ENCODE measurements at regions not wholly inside any gene's neighbourhood (a gene's known extent, or its start where the extent isn't known, plus 50 kb on each side); places are given as distances from the start of the nearest gene placed in this dataset.
"Not testable (repeated sequence)": the region's sequence is repeated elsewhere in the genome, so short reads cannot be mapped to it uniquely, and the experiment has no call there.

- Histone ChIP-seq H3K4me3 (ENCODE audit: low read length) (no peak overlapping the region), H3K27ac (ENCODE audit: low read depth, low read length) (no peak overlapping the region), H3K9ac (ENCODE audit: low read depth, low read length) (no peak overlapping the region), H3K36me3 (ENCODE audit: insufficient read depth, low read length) (no peaks in the 10 kb centered on the region), H3K27me3 (ENCODE audit: insufficient read depth, low read length) (no peaks in the 10 kb centered on the region), H3K9me3 (ENCODE audit: insufficient read depth, low read depth, low read length) (no peaks in the 10 kb centered on the region), H3K4me1 (ENCODE audit: insufficient read depth, low read length) (no peaks in the 10 kb centered on the region)
- 98% methylated on average over 2 of the region's 2 CpGs for WGBS
Measured at GRCh38 chr1:95642035-95642434, 408.0 kb downstream of the RWDD3 start.

- H3K4me3 ChIP-seq (ENCODE audit: low read length): no peak overlapping the region
- 95% methylated on average over 2 of the region's 3 CpGs for WGBS
- no peaks in the 10 kb centered on the region for H3K36me3 ChIP-seq (ENCODE audit: insufficient read depth, low read length)
- no peaks in the 10 kb centered on the region for H3K9me3 ChIP-seq (ENCODE audit: insufficient read depth, low read depth, low read length)
- H3K9ac ChIP-seq (ENCODE audit: low read depth, low read length): no peak overlapping the region
- no peaks in the 10 kb centered on the region for H3K27me3 ChIP-seq (ENCODE audit: insufficient read depth, low read length)
- H3K4me1 ChIP-seq (ENCODE audit: insufficient read depth, low read length): no peaks in the 10 kb centered on the region
- H3K27ac ChIP-seq (ENCODE audit: low read depth, low read length): no peak overlapping the region
Measured at GRCh38 chr1:95643071-95643470, 409.1 kb downstream of the RWDD3 start.

- not testable (repeated sequence) for H3K4me1 ChIP-seq (ENCODE audit: insufficient read depth, low read length); H3K27me3 ChIP-seq (ENCODE audit: insufficient read depth, low read length); H3K9ac ChIP-seq (ENCODE audit: low read depth, low read length); H3K4me3 ChIP-seq (ENCODE audit: low read length); H3K36me3 ChIP-seq (ENCODE audit: insufficient read depth, low read length); H3K27ac ChIP-seq (ENCODE audit: low read depth, low read length); H3K9me3 ChIP-seq (ENCODE audit: insufficient read depth, low read depth, low read length)
- 95% methylated on average over 5 of the region's 6 CpGs for WGBS
Measured at GRCh38 chr1:95645126-95645525, 411.1 kb downstream of the RWDD3 start.

- WGBS: 87% methylated on average over 3 of the region's 3 CpGs
- Histone ChIP-seq H3K27ac (ENCODE audit: low read depth, low read length) (no peak overlapping the region), H3K4me3 (ENCODE audit: low read length) (no peak overlapping the region), H3K4me1 (ENCODE audit: insufficient read depth, low read length) (no peaks in the 10 kb centered on the region), H3K36me3 (ENCODE audit: insufficient read depth, low read length) (no peaks in the 10 kb centered on the region), H3K9me3 (ENCODE audit: insufficient read depth, low read depth, low read length) (no peaks in the 10 kb centered on the region), H3K27me3 (ENCODE audit: insufficient read depth, low read length) (no peaks in the 10 kb centered on the region), H3K9ac (ENCODE audit: low read depth, low read length) (no peak overlapping the region)
Measured at GRCh38 chr1:95650631-95651030, 416.6 kb downstream of the RWDD3 start.

GRCh38 chr1:95652423-95652965, 418.5 kb downstream of the RWDD3 start:
- H3K27me3 ChIP-seq (ENCODE audit: insufficient read depth, low read length): no peaks in the 10 kb centered on the region
- 79% methylated on average over 7 of the region's 8 CpGs for WGBS
- no peaks in the 10 kb centered on the region for H3K9me3 ChIP-seq (ENCODE audit: insufficient read depth, low read depth, low read length)
- H3K36me3 ChIP-seq (ENCODE audit: insufficient read depth, low read length): no peaks in the 10 kb centered on the region
- no peak overlapping the region for H3K9ac ChIP-seq (ENCODE audit: low read depth, low read length)
- no peak overlapping the region for H3K4me3 ChIP-seq (ENCODE audit: low read length)
- H3K4me1 ChIP-seq (ENCODE audit: insufficient read depth, low read length): no peaks in the 10 kb centered on the region
- no peak overlapping the region for H3K27ac ChIP-seq (ENCODE audit: low read depth, low read length)

- Histone ChIP-seq H3K4me3 (ENCODE audit: low read length) (no peak overlapping the region), H3K27ac (ENCODE audit: low read depth, low read length) (no peak overlapping the region), H3K9me3 (ENCODE audit: insufficient read depth, low read depth, low read length) (no peaks in the 10 kb centered on the region), H3K4me1 (ENCODE audit: insufficient read depth, low read length) (no peaks in the 10 kb centered on the region), H3K36me3 (ENCODE audit: insufficient read depth, low read length) (no peaks in the 10 kb centered on the region), H3K9ac (ENCODE audit: low read depth, low read length) (no peak overlapping the region), H3K27me3 (ENCODE audit: insufficient read depth, low read length) (no peaks in the 10 kb centered on the region)
- WGBS: 94% methylated on average over 4 of the region's 4 CpGs
Measured at GRCh38 chr1:95653618-95654017, 419.6 kb downstream of the RWDD3 start.

GRCh38 chr1:95655321-95656020, 421.5 kb downstream of the RWDD3 start:
- Histone ChIP-seq H3K27ac (ENCODE audit: low read depth, low read length) (no peak overlapping the region), H3K4me3 (ENCODE audit: low read length) (no peak overlapping the region), H3K9me3 (ENCODE audit: insufficient read depth, low read depth, low read length) (no peaks in the 10 kb centered on the region), H3K4me1 (ENCODE audit: insufficient read depth, low read length) (no peaks in the 10 kb centered on the region), H3K27me3 (ENCODE audit: insufficient read depth, low read length) (no peaks in the 10 kb centered on the region), H3K36me3 (ENCODE audit: insufficient read depth, low read length) (no peaks in the 10 kb centered on the region), H3K9ac (ENCODE audit: low read depth, low read length) (no peak overlapping the region)
- WGBS: 89% methylated on average over 6 of the region's 7 CpGs

GRCh38 chr1:95657248-95657647, 423.2 kb downstream of the RWDD3 start:
- Histone ChIP-seq H3K27me3 (ENCODE audit: insufficient read depth, low read length) (no peaks in the 10 kb centered on the region), H3K27ac (ENCODE audit: low read depth, low read length) (no peak overlapping the region), H3K9ac (ENCODE audit: low read depth, low read length) (no peak overlapping the region), H3K36me3 (ENCODE audit: insufficient read depth, low read length) (no peaks in the 10 kb centered on the region), H3K9me3 (ENCODE audit: insufficient read depth, low read depth, low read length) (no peaks in the 10 kb centered on the region), H3K4me3 (ENCODE audit: low read length) (no peak overlapping the region), H3K4me1 (ENCODE audit: insufficient read depth, low read length) (no peaks in the 10 kb centered on the region)
- WGBS: 99% methylated on average over 4 of the region's 4 CpGs

- H3K27ac ChIP-seq (ENCODE audit: low read depth, low read length): no peak overlapping the region
- H3K9ac ChIP-seq (ENCODE audit: low read depth, low read length): no peak overlapping the region
- no peak overlapping the region for H3K4me3 ChIP-seq (ENCODE audit: low read length)
- WGBS: 100% methylated on average over 1 of the region's 2 CpGs
- no peaks in the 10 kb centered on the region for H3K27me3 ChIP-seq (ENCODE audit: insufficient read depth, low read length)
- H3K4me1 ChIP-seq (ENCODE audit: insufficient read depth, low read length): no peaks in the 10 kb centered on the region
- H3K36me3 ChIP-seq (ENCODE audit: insufficient read depth, low read length): no peaks in the 10 kb centered on the region
- H3K9me3 ChIP-seq (ENCODE audit: insufficient read depth, low read depth, low read length): peaks cover 7% of the 10 kb centered on the region; the same call in 1 of the 2 replicates
Measured at GRCh38 chr1:95659166-95659565, 425.2 kb downstream of the RWDD3 start.

GRCh38 chr1:95659588-95659987, 425.6 kb downstream of the RWDD3 start:
- Histone ChIP-seq H3K4me1 (ENCODE audit: insufficient read depth, low read length) (no peaks in the 10 kb centered on the region), H3K36me3 (ENCODE audit: insufficient read depth, low read length) (no peaks in the 10 kb centered on the region), H3K27me3 (ENCODE audit: insufficient read depth, low read length) (no peaks in the 10 kb centered on the region), H3K9ac (ENCODE audit: low read depth, low read length) (no peak overlapping the region), H3K27ac (ENCODE audit: low read depth, low read length) (no peak overlapping the region), H3K4me3 (ENCODE audit: low read length) (no peak overlapping the region), H3K9me3 (ENCODE audit: insufficient read depth, low read depth, low read length) (peaks cover 7% of the 10 kb centered on the region; the same call in 1 of the 2 replicates)
- WGBS: 95% methylated on average over 4 of the region's 4 CpGs

GRCh38 chr1:95660736-95661135, 426.7 kb downstream of the RWDD3 start:
- H3K27ac ChIP-seq (ENCODE audit: low read depth, low read length): no peak overlapping the region
- H3K4me3 ChIP-seq (ENCODE audit: low read length): no peak overlapping the region
- WGBS: 93% methylated on average over 1 of the region's 2 CpGs
- H3K9me3 ChIP-seq (ENCODE audit: insufficient read depth, low read depth, low read length): peaks cover 7% of the 10 kb centered on the region; the same call in 1 of the 2 replicates
- H3K4me1 ChIP-seq (ENCODE audit: insufficient read depth, low read length): no peaks in the 10 kb centered on the region
- no peak overlapping the region for H3K9ac ChIP-seq (ENCODE audit: low read depth, low read length)
- no peaks in the 10 kb centered on the region for H3K36me3 ChIP-seq (ENCODE audit: insufficient read depth, low read length)
- no peaks in the 10 kb centered on the region for H3K27me3 ChIP-seq (ENCODE audit: insufficient read depth, low read length)

- 96% methylated on average over 8 of the region's 8 CpGs for WGBS
- not testable (repeated sequence) for H3K36me3 ChIP-seq (ENCODE audit: insufficient read depth, low read length); H3K27ac ChIP-seq (ENCODE audit: low read depth, low read length); H3K4me1 ChIP-seq (ENCODE audit: insufficient read depth, low read length); H3K27me3 ChIP-seq (ENCODE audit: insufficient read depth, low read length); H3K9me3 ChIP-seq (ENCODE audit: insufficient read depth, low read depth, low read length); H3K9ac ChIP-seq (ENCODE audit: low read depth, low read length); H3K4me3 ChIP-seq (ENCODE audit: low read length)
Measured at GRCh38 chr1:95663530-95663929, 429.5 kb downstream of the RWDD3 start.
